HG03196 (cell line): ENCODE measurements at regions not wholly inside any gene's neighbourhood (a gene's known extent, or its start where the extent isn't known, plus 50 kb on each side); places are given as distances from the start of the nearest gene placed in this dataset.

ENCODE experiments used
- ATAC-seq: cut with Tn5 transposase; IDR thresholded peaks from one replicate; pipeline ENCODE4 v1.9.1; 2021; ENCODE audit not compliant: unreplicated experiment

GRCh38 chr6:132868057-132868456, 53.7 kb downstream of the RPS12 start:
- no peak for ATAC-seq

GRCh38 chr6:132872923-132873322, 58.6 kb downstream of the RPS12 start:
- peak; percentile 99 for ATAC-seq

- ATAC-seq: no peak
Observed at GRCh38 chr6:132877003-132877402, 62.6 kb downstream of the RPS12 start.

- ATAC-seq: no peak
Observed at GRCh38 chr6:132887204-132887603, 72.8 kb downstream of the RPS12 start.

- no peak for ATAC-seq
Observed at GRCh38 chr6:132888701-132889100, 74.3 kb downstream of the RPS12 start.

- no peak for ATAC-seq
Observed at GRCh38 chr6:132892929-132893771, 78.8 kb downstream of the RPS12 start.

- no peak for ATAC-seq
Observed at GRCh38 chr6:132893772-132894490, 79.6 kb downstream of the RPS12 start.

- no peak for ATAC-seq
Observed at GRCh38 chr6:132898376-132898775, 84.0 kb downstream of the RPS12 start.

- ATAC-seq: no peak
Observed at GRCh38 chr6:132900849-132901248, 86.5 kb downstream of the RPS12 start.

- no peak for ATAC-seq
Observed at GRCh38 chr6:132902901-132903300, 88.5 kb downstream of the RPS12 start.

- ATAC-seq: no peak
Observed at GRCh38 chr6:132907231-132907630, 92.9 kb downstream of the RPS12 start.

- no peak for ATAC-seq
Observed at GRCh38 chr6:132907914-132908313, 93.5 kb downstream of the RPS12 start.

GRCh38 chr6:132909742-132910141, 95.4 kb downstream of the RPS12 start:
- ATAC-seq: no peak

- ATAC-seq: no peak
Observed at GRCh38 chr6:132910759-132911158, 96.4 kb downstream of the RPS12 start.

GRCh38 chr6:132919045-132919860, 104.9 kb downstream of the RPS12 start:
- ATAC-seq: no peak

- ATAC-seq: no peak
Observed at GRCh38 chr6:132927713-132928112, 113.3 kb downstream of the RPS12 start.

- no peak for ATAC-seq
Observed at GRCh38 chr6:132929141-132929540, 114.8 kb downstream of the RPS12 start.

GRCh38 chr6:132931313-132931712, 116.9 kb downstream of the RPS12 start:
- no peak for ATAC-seq

- no peak for ATAC-seq
Observed at GRCh38 chr6:132931936-132932514, 117.7 kb downstream of the RPS12 start.

- no peak for ATAC-seq
Observed at GRCh38 chr6:132932588-132932987, 118.2 kb downstream of the RPS12 start.

GRCh38 chr6:132933090-132933489, 118.7 kb downstream of the RPS12 start:
- ATAC-seq: no peak
